A673 (cell line): ENCODE measurements at regions not wholly inside any gene's neighbourhood (a gene's known extent, or its start where the extent isn't known, plus 50 kb on each side); places are given as distances from the start of the nearest gene placed in this dataset.

Source experiments
- CTCF ChIP-seq: fragments of 300-800, 200-600 bp; sonication (generic); conservative IDR thresholded peaks from 2 replicates; pipeline ENCODE4 v1.5.1; 2017; ENCODE audit warnings: low read depth, mild to moderate bottlenecking, antibody characterized with exemption, low read length, moderate library complexity, mixed read lengths
- EZH2 ChIP-seq: fragments of 200-600 bp; sonication (generic); IDR thresholded peaks from 2 replicates; pipeline ENCODE4 v1.6.1; 2017; ENCODE audit warnings: borderline replicate concordance, low read depth, mild to moderate bottlenecking, mixed read lengths, antibody characterized with exemption, low read length; ENCODE audit not compliant: poor library complexity, severe bottlenecking

- TF ChIP-seq EZH2 (no peak), CTCF (no peak)
Measured at GRCh38 chr2:223230352-223230751, 178.4 kb downstream of the KCNE4 start.
